Neural progenitor cell (in vitro differentiated cells): ENCODE measurements at regions not wholly inside any gene's neighbourhood (a gene's known extent, or its start where the extent isn't known, plus 50 kb on each side); places are given as distances from the start of the nearest gene placed in this dataset.

ENCODE experiments used
- CTCF ChIP-seq: fragments of 200-600 bp; sonication (generic); IDR thresholded peaks from 2 replicates; pipeline ENCODE4 v1.5.1; 2017; ENCODE audit warnings: antibody characterized with exemption, mild to moderate bottlenecking
- EZH2 ChIP-seq: fragments of 200-600 bp; sonication (generic); IDR thresholded peaks from 2 replicates; pipeline ENCODE4 v1.6.1; 2017; ENCODE audit warnings: antibody characterized with exemption, mild to moderate bottlenecking, moderate library complexity
- EZH2phosphoT487 ChIP-seq: fragments of 200-600 bp; sonication (generic); IDR thresholded peaks from 2 replicates; pipeline ENCODE4 v1.6.1; 2017; ENCODE audit warnings: antibody characterized with exemption

- no peak for TF ChIP-seq CTCF
- TF ChIP-seq EZH2: no peak
- no peak for TF ChIP-seq EZH2phosphoT487
Observed at GRCh38 chr13:105363261-105364190, 1171.9 kb downstream of the EFNB2 start.
